ENCODE measurements at regions not wholly inside any gene's neighbourhood (a gene's known extent, or its start where the extent isn't known, plus 50 kb on each side); places are given as distances from the start of the nearest gene placed in this dataset.
"Not testable (repeated sequence)": the region's sequence is repeated elsewhere in the genome, so short reads cannot be mapped to it uniquely, and the experiment has no call there.

GRCh38 chr5:119948162-119948561 lies 318.8 kb downstream of the FAM170A start:
- no peak overlapping the region for H3K4me3 ChIP-seq
- in situ Hi-C loops (cut with MboI; ENCODE audit: low sequenced_read_pairs) = no loop called here
- no peak for DNase-seq (ENCODE audit: low spot score in 2 of 2)
- H3K9me3 ChIP-seq = no peaks in the 10 kb centered on the region
- H3K27me3 ChIP-seq (ENCODE audit: low read depth) = no peaks in the 10 kb centered on the region
- no peaks in the 10 kb centered on the region for H3K4me1 ChIP-seq
- H3K36me3 ChIP-seq (replicated peaks) = no peaks in the 10 kb centered on the region

DNA sequence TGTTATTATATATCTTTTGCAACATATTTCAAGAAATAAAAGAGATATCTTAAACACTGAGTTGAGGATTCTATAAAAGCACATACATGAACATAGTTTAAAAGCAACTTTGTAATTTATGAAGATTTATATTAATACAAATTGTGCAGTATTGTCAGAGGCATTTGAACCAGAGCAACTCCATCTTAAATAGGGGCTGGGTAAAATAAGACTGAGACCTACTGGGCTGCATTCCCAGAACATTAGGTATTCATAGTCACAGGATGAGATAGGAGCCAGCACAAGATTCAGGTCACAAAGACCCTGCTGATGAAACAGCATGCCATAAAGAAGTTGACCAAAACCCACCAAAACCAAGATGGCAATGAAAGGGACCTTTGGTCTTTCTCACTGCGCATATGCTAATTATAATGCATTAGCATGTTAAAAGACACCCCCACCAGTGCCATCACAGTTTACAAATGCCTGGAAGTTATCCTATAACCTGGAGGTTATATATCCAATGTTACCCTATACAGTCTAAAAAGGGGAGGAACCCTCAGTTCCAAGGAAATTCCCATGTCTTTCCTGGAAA lies 320.2 kb downstream of the FAM170A start:
- no peaks in the 10 kb centered on the region for H3K27me3 ChIP-seq (ENCODE audit: low read depth)
- H3K4me1 ChIP-seq = no peaks in the 10 kb centered on the region
- H3K9me3 ChIP-seq = no peaks in the 10 kb centered on the region
- in situ Hi-C loops (cut with MboI; ENCODE audit: low sequenced_read_pairs) = no loop called here
- DNase-seq (ENCODE audit: low spot score in 2 of 2) = no peak
- H3K4me3 ChIP-seq = no peak overlapping the region
- no peaks in the 10 kb centered on the region for H3K36me3 ChIP-seq (replicated peaks)

DNA sequence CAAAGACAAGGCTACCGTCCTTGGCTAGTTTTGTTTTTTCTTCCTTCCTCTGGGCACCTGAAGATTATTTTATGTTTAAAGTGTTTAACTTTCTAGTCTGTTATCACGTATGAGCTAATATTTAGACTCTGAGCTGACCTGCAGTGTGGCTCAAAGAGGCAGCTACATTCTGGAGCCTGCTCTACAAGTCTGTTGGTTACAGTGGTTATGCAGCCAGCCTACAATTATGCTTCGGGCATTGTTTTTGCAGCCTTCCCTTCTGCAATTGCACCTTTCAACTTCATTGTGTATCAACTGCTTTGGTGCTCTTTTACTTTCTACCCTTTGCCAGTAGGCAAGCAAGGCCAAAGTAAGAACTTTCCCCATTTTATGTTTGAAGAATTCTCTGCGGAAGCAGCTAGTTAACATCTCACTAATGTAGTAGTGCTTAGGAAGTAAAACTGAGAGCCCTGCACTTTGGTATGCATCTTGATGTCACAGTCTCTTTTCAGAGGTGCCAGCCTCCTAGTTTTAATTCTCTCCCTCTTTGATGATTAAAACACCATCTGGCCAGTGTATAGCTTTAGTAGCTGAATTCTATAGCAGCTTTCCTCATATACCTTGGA lies 322.1 kb downstream of the FAM170A start:
- H3K4me3 ChIP-seq = no peak overlapping the region
- no peaks in the 10 kb centered on the region for H3K4me1 ChIP-seq
- no peak for DNase-seq (ENCODE audit: low spot score in 2 of 2)
- H3K36me3 ChIP-seq (replicated peaks) = no peaks in the 10 kb centered on the region
- H3K9me3 ChIP-seq = no peaks in the 10 kb centered on the region
- in situ Hi-C loops (cut with MboI; ENCODE audit: low sequenced_read_pairs) = no loop called here
- no peaks in the 10 kb centered on the region for H3K27me3 ChIP-seq (ENCODE audit: low read depth)

- DNase-seq (ENCODE audit: low spot score in 2 of 2) = no peak
- Histone ChIP-seq H3K27me3 (ENCODE audit: low read depth) (no peaks in the 10 kb centered on the region), H3K4me3 (no peak overlapping the region), H3K36me3 (replicated peaks) (no peaks in the 10 kb centered on the region), H3K9me3 (no peaks in the 10 kb centered on the region), H3K4me1 (no peaks in the 10 kb centered on the region)
- in situ Hi-C loops (cut with MboI; ENCODE audit: low sequenced_read_pairs) = no loop called here
These were observed 324.1 kb downstream of the FAM170A start for GRCh38 chr5:119953474-119953873.

- Histone ChIP-seq H3K27me3 (ENCODE audit: low read depth) (no peaks in the 10 kb centered on the region), H3K36me3 (replicated peaks) (no peaks in the 10 kb centered on the region), H3K4me3 (no peak overlapping the region), H3K9me3 (no peaks in the 10 kb centered on the region), H3K4me1 (no peaks in the 10 kb centered on the region)
- no peak for DNase-seq (ENCODE audit: low spot score in 2 of 2)
- in situ Hi-C loops (cut with MboI; ENCODE audit: low sequenced_read_pairs) = no loop called here
These were observed 324.7 kb downstream of the FAM170A start for GRCh38 chr5:119954106-119954505.

DNA sequence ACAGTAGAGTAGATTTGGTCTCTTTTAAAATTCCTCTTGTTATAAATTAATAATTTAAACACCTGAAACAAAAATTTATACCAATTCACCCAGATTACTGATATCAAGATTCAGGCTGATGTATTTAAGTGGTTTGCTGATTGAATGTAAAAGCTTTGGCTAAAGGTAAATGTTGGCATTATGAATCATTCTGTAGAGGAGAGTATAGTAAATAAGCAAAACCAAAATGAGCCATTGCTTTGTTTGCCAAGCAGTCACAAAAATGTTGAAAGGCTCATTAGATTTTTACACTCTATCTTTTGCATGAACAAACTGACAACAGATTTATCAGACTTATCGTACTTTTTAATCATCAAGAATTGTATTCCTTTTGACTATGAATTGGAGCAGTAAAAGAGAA lies 332.6 kb downstream of the FAM170A start:
- Histone ChIP-seq H3K4me3 (no peak overlapping the region), H3K36me3 (replicated peaks) (no peaks in the 10 kb centered on the region), H3K4me1 (no peaks in the 10 kb centered on the region), H3K9me3 (no peaks in the 10 kb centered on the region), H3K27me3 (ENCODE audit: low read depth) (no peaks in the 10 kb centered on the region)
- in situ Hi-C loops (cut with MboI; ENCODE audit: low sequenced_read_pairs) = no loop called here
- no peak for DNase-seq (ENCODE audit: low spot score in 2 of 2)

DNA sequence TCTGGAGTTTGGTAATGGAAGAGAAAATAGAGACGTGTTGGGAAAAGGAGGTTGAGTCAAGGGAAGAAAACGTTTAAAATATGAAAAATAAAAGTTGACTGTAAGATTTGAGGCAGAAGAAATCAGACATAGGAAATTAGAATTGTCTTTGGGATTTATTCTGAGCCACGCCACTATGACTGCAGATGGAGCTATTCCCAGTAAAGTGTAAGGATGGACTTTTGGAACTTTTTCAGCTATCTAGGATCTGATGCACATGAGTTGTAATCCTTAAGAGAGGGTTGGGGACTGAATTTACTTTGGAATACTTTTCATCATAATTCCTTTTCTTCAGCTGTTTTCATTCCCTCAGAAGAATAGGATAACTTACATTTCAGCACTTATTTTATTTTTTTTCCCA lies 336.7 kb downstream of the FAM170A start:
- Histone ChIP-seq H3K4me1 (no peaks in the 10 kb centered on the region), H3K36me3 (replicated peaks) (no peaks in the 10 kb centered on the region), H3K4me3 (no peak overlapping the region), H3K27me3 (ENCODE audit: low read depth) (no peaks in the 10 kb centered on the region), H3K9me3 (no peaks in the 10 kb centered on the region)
- in situ Hi-C loops (cut with MboI; ENCODE audit: low sequenced_read_pairs) = no loop called here
- DNase-seq (ENCODE audit: low spot score in 2 of 2) = no peak

DNA sequence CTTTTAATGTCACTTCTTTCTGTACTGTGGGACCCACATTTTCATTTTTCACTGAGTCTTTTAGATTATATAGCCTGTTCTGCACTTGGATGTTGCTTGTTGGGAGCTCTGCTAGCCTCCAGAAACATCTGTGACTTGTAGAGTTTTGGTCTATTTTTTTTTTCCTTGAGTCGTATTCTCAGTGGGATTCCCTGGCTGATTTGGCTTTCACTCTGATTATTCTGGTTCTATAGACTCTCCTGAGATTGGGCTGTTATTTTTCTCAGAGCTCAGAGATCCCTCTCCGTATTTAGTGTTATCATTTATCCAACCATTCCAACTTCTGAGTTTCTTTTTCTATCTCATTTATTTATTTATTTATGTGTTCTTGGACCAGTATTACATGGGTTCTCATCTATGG lies 339.3 kb downstream of the FAM170A start:
- DNase-seq (ENCODE audit: low spot score in 2 of 2) = no peak
- in situ Hi-C loops (cut with MboI; ENCODE audit: low sequenced_read_pairs) = no loop called here
- Histone ChIP-seq H3K4me3 (no peak overlapping the region), H3K27me3 (ENCODE audit: low read depth) (no peaks in the 10 kb centered on the region), H3K4me1 (no peaks in the 10 kb centered on the region), H3K36me3 (replicated peaks) (no peaks in the 10 kb centered on the region), H3K9me3 (no peaks in the 10 kb centered on the region)

- DNase-seq (ENCODE audit: low spot score in 2 of 2) = peak in 1 of 2 experiments; percentile 21
- H3K4me1 ChIP-seq; H3K4me3 ChIP-seq; H3K36me3 ChIP-seq (replicated peaks); H3K9me3 ChIP-seq; H3K27me3 ChIP-seq (ENCODE audit: low read depth); in situ Hi-C loops (cut with MboI; ENCODE audit: low sequenced_read_pairs): not testable (repeated sequence)
These were observed 357.7 kb downstream of the FAM170A start for GRCh38 chr5:119987077-119987476.

DNA sequence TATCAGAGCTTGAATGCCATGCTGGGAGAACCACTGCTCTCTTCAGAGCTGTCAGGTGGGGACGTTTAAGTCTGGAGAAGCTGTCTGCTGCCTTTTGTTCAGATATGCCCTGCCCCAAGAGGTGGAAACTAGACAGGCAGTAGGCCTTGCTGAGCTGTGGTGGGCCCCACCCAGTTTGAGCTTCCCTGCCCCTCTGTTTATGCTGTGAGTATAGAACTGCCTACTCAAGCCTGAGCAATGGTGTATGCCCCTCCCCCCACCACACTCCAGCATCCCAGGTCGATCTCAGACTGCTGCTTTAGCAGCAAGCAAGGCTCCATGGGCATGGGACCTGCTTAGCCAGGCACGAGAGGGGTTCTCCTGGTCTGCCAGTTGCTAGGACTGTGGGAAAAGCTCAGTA lies 362.3 kb downstream of the FAM170A start:
- no peaks in the 10 kb centered on the region for H3K9me3 ChIP-seq
- in situ Hi-C loops (cut with MboI; ENCODE audit: low sequenced_read_pairs) = no loop called here

GRCh38 chr5:119996128-119996527 lies 366.8 kb downstream of the FAM170A start:
- Histone ChIP-seq H3K4me3 (no peak overlapping the region), H3K27me3 (ENCODE audit: low read depth) (no peaks in the 10 kb centered on the region), H3K36me3 (replicated peaks) (no peaks in the 10 kb centered on the region), H3K4me1 (no peaks in the 10 kb centered on the region), H3K9me3 (no peaks in the 10 kb centered on the region)
- no peak for DNase-seq (ENCODE audit: low spot score in 2 of 2)
- in situ Hi-C loops (cut with MboI; ENCODE audit: low sequenced_read_pairs) = no loop called here

More for the DNA sequence above, 362.3 kb downstream of the FAM170A start:
- Histone ChIP-seq H3K4me1 (no peaks in the 10 kb centered on the region), H3K4me3 (no peak overlapping the region), H3K36me3 (replicated peaks) (no peaks in the 10 kb centered on the region), H3K27me3 (ENCODE audit: low read depth) (no peaks in the 10 kb centered on the region)
- no peak for DNase-seq (ENCODE audit: low spot score in 2 of 2)

GRCh38 chr5:120007598-120007997 lies 378.2 kb downstream of the FAM170A start:
- no peaks in the 10 kb centered on the region for H3K36me3 ChIP-seq (replicated peaks)
- H3K4me1 ChIP-seq = peaks cover 18% of the 10 kb centered on the region
- H3K4me3 ChIP-seq = no peak overlapping the region
- in situ Hi-C loops (cut with MboI; ENCODE audit: low sequenced_read_pairs) = no loop called here
- DNase-seq (ENCODE audit: low spot score in 2 of 2) = peak in 1 of 2 experiments; percentile 44
- no peaks in the 10 kb centered on the region for H3K9me3 ChIP-seq
- no peaks in the 10 kb centered on the region for H3K27me3 ChIP-seq (ENCODE audit: low read depth)

DNA sequence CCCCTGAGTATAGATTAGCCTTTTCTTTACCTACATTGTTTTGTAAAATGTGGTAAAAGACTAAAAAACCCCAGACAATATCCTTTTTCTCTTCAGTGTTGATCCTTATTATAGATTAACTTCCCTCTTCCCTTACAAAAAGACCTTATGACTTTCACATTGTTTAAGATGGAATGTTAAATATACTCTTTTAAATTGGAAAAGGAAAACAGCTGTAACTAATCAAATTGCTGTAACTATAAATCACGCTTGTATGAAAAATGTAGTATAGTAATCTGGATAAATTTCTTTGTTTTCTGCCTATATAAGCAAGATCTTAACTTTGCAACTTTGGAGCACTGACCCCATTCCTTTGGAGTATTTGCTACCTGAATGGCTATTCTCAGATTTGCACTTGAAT lies 383.1 kb downstream of the FAM170A start:
- no peaks in the 10 kb centered on the region for H3K9me3 ChIP-seq
- DNase-seq (ENCODE audit: low spot score in 2 of 2) = peak in 1 of 2 experiments; percentile 95
- in situ Hi-C loops (cut with MboI; ENCODE audit: low sequenced_read_pairs) = no loop called here
- H3K36me3 ChIP-seq (replicated peaks) = no peaks in the 10 kb centered on the region
- no peak overlapping the region for H3K4me3 ChIP-seq
- H3K27me3 ChIP-seq (ENCODE audit: low read depth) = no peaks in the 10 kb centered on the region
- H3K4me1 ChIP-seq = peaks cover 22% of the 10 kb centered on the region

DNA sequence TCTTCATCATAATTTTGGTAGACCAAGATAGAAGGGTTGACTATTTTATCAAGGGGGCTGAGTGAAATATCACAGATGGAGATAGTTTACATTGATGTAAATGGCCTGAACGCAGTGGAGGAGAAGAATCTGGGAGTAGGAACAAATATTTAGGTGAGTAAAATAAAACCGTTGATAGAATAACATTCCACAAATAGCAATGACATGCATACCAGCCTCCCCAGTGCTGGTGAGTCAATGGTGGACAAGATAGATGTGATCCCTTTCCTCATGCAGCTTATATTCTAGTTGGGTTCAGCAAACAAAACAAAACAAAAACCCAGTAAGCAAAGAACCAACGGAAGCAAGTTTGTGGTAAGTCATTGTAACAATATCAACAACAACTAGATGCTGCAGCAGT lies 385.2 kb downstream of the FAM170A start:
- peaks cover 18% of the 10 kb centered on the region for H3K4me1 ChIP-seq
- no peaks in the 10 kb centered on the region for H3K27me3 ChIP-seq (ENCODE audit: low read depth)
- no peak for DNase-seq (ENCODE audit: low spot score in 2 of 2)
- H3K4me3 ChIP-seq = no peak overlapping the region
- no peaks in the 10 kb centered on the region for H3K9me3 ChIP-seq
- in situ Hi-C loops (cut with MboI; ENCODE audit: low sequenced_read_pairs) = no loop called here
- no peaks in the 10 kb centered on the region for H3K36me3 ChIP-seq (replicated peaks)
